ENCODE measurements at regions not wholly inside any gene's neighbourhood (a gene's known extent, or its start where the extent isn't known, plus 50 kb on each side); places are given as distances from the start of the nearest gene placed in this dataset.

GRCh38 chr7:67440321-67440720 is 443.7 kb downstream of the TYW1 start:
- DNase-seq: no peak
- TF ChIP-seq, protein P1, sequence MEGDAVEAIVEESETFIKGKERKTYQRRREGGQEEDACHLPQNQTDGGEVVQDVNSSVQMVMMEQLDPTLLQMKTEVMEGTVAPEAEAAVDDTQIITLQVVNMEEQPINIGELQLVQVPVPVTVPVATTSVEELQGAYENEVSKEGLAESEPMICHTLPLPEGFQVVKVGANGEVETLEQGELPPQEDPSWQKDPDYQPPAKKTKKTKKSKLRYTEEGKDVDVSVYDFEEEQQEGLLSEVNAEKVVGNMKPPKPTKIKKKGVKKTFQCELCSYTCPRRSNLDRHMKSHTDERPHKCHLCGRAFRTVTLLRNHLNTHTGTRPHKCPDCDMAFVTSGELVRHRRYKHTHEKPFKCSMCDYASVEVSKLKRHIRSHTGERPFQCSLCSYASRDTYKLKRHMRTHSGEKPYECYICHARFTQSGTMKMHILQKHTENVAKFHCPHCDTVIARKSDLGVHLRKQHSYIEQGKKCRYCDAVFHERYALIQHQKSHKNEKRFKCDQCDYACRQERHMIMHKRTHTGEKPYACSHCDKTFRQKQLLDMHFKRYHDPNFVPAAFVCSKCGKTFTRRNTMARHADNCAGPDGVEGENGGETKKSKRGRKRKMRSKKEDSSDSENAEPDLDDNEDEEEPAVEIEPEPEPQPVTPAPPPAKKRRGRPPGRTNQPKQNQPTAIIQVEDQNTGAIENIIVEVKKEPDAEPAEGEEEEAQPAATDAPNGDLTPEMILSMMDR (IDR thresholded peaks at IDR 0.05; ENCODE audit: borderline replicate concordance): no peak
- Histone ChIP-seq H3K4me1 (no peaks in the 10 kb centered on the region), H3K27me3 (ENCODE audit: low read depth) (peaks cover 36% of the 10 kb centered on the region), H3K27ac (replicated peaks) (no peak overlapping the region), H3K4me3 (no peak overlapping the region), H3K36me3 (no peaks in the 10 kb centered on the region), H3K9me3 (replicated peaks) (peaks cover 7% of the 10 kb centered on the region)
- intact Hi-C loops (cut with micrococcal nuclease): no loop called here

- Histone ChIP-seq H3K36me3 (no peaks in the 10 kb centered on the region), H3K4me3 (no peak overlapping the region), H3K4me1 (no peaks in the 10 kb centered on the region), H3K27ac (replicated peaks) (no peak overlapping the region), H3K27me3 (ENCODE audit: low read depth) (peaks cover 21% of the 10 kb centered on the region), H3K9me3 (replicated peaks) (peaks cover 7% of the 10 kb centered on the region)
- DNase-seq: no peak
- intact Hi-C loops (cut with micrococcal nuclease): no loop called here
- TF ChIP-seq, protein P1 (IDR thresholded peaks at IDR 0.05; ENCODE audit: borderline replicate concordance): no peak
Measured at GRCh38 chr7:67445728-67446127, 449.1 kb downstream of the TYW1 start.

DNA sequence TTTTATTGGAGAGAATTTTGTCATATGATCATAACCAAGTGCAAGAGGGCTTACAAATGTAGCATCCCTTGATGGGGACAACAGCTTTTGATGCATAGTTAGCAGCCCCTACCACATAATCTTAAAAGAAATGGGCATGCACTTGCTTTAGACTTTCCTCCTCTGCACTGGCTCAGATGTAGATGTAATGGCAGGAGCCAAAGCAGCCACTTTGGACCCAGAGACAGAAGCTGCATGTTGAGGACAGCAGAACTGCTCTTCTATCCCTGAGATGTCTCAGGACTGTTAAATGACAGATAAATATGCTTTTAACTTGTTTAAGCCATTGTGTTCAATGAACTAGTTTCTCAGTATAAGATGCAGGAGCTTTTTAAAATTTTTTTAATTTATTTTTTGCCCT is 450.7 kb downstream of the TYW1 start:
- H3K4me1 ChIP-seq: no peaks in the 10 kb centered on the region
- peaks cover 7% of the 10 kb centered on the region for H3K9me3 ChIP-seq (replicated peaks)
- DNase-seq: no peak
- intact Hi-C loops (cut with micrococcal nuclease): no loop called here
- TF ChIP-seq, protein P1 (IDR thresholded peaks at IDR 0.05; ENCODE audit: borderline replicate concordance): no peak
- no peak overlapping the region for H3K4me3 ChIP-seq
- H3K27me3 ChIP-seq (ENCODE audit: low read depth): peaks cover 9% of the 10 kb centered on the region
- no peaks in the 10 kb centered on the region for H3K36me3 ChIP-seq
- H3K27ac ChIP-seq (replicated peaks): no peak overlapping the region

DNA sequence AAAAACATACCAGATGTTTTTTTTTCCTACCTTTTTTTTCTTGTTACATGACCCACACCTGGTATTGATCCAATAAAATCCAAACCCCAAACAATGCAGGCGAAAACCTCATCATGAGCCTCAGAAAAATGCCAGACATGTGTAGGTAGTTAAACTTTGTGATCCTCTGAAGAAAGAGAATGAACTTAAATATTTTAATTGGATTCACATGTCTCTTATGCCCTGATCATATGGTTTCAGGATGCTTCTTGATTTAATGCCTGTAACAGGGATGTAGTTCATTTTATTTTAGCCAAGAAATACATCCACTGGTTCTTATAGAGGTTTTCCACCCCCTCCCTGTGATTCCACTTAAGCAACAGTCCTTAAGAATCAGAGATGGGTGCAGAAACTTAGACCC is 451.6 kb downstream of the TYW1 start:
- Histone ChIP-seq H3K4me1 (no peaks in the 10 kb centered on the region), H3K9me3 (replicated peaks) (peaks cover 7% of the 10 kb centered on the region), H3K36me3 (no peaks in the 10 kb centered on the region), H3K27ac (replicated peaks) (no peak overlapping the region), H3K4me3 (no peak overlapping the region), H3K27me3 (ENCODE audit: low read depth) (peaks cover 9% of the 10 kb centered on the region)
- no peak for DNase-seq
- TF ChIP-seq, protein P1 (IDR thresholded peaks at IDR 0.05; ENCODE audit: borderline replicate concordance): no peak
- intact Hi-C loops (cut with micrococcal nuclease): no loop called here

DNA sequence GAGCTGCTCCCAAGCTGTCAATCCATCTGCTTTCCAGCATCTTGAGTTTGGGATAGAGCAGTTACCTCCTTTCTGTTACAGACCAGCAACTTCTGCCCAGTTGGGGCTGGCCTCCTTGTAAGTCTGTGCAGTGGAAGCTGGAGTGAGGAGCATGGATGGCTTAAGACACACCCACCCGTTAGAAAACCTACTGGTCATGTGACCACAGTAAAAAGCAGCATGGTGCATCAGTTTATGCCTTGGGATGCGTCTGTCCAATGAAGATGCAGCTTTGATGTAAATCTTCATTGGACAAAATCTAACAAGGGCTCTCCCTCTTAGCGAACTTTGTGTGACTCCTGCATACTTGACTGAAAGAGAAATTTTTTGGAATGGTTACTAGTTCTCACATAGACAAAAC is 453.5 kb downstream of the TYW1 start:
- Histone ChIP-seq H3K27ac (replicated peaks) (no peak overlapping the region), H3K4me3 (no peak overlapping the region), H3K4me1 (no peaks in the 10 kb centered on the region), H3K9me3 (replicated peaks) (no peaks in the 10 kb centered on the region), H3K27me3 (ENCODE audit: low read depth) (peaks cover 22% of the 10 kb centered on the region), H3K36me3 (no peaks in the 10 kb centered on the region)
- DNase-seq: no peak
- intact Hi-C loops (cut with micrococcal nuclease): no loop called here
- TF ChIP-seq, protein P1 (IDR thresholded peaks at IDR 0.05; ENCODE audit: borderline replicate concordance): no peak

DNA sequence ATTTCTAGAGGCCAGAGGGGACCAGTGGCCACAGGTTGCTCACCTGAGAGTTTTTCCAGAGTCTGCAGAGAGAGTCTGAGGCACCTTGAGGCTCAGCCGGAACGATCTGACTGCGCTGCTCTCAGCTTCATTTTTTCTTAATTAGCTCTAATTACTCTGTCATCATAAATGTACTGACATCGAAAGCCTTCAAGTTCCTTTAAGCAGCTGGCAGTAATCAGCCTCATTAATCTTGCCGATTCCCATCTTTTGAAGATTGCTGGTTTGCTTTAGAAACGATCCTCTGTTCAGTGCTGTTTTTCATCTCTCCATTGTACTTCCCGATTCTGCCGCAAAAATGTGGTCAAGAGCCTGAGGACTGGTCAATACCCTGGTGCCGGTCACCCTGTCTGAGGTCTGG is 454.7 kb downstream of the TYW1 start:
- intact Hi-C loops (cut with micrococcal nuclease): no loop called here
- Histone ChIP-seq H3K27me3 (ENCODE audit: low read depth) (peaks cover 33% of the 10 kb centered on the region), H3K9me3 (replicated peaks) (no peaks in the 10 kb centered on the region), H3K4me1 (no peaks in the 10 kb centered on the region), H3K4me3 (no peak overlapping the region), H3K27ac (replicated peaks) (no peak overlapping the region), H3K36me3 (no peaks in the 10 kb centered on the region)
- TF ChIP-seq, protein P1 (IDR thresholded peaks at IDR 0.05; ENCODE audit: borderline replicate concordance): no peak
- DNase-seq: no peak
